PC-3 (cell line): ENCODE measurements at regions not wholly inside any gene's neighbourhood (a gene's known extent, or its start where the extent isn't known, plus 50 kb on each side); places are given as distances from the start of the nearest gene placed in this dataset.

Experiments used
- ATAC-seq: fragments of 200-7000 bp; cut with Tn5 transposase; 2 replicates; pipeline ENCODE4 v1.9.1; 2020; ENCODE audit warnings: mild to moderate bottlenecking, moderate library complexity
- BruUV-seq: library from RNA; stranded (reverse); fragments of 400-500 nt; replicated peaks from 2 replicates; lab custom pipeline; 2021; lab: Mats Ljungman, UMichigan
- CTCF ChIA-PET: fragments of 300-600 bp; sonication (Branson Sonifier 250); formaldehyde crosslinking; loops from one replicate; lab custom pipeline; 2022; ENCODE audit warnings: antibody characterized with exemption; lab: Charles Lee
- POLR2A ChIA-PET: fragments of 300-600 bp; sonication (Branson Sonifier 250); formaldehyde crosslinking; loops from one replicate; lab custom pipeline; 2022; ENCODE audit warnings: antibody characterized with exemption; ENCODE audit not compliant: unreplicated experiment; lab: Charles Lee
- DNase-seq: peaks from one replicate; pipeline ENCODE4 v3.0.0-alpha.2; 2015
- H2AFZ ChIP-seq: fragments of 300-600 bp; sonication (generic); 2 replicates; pipeline ENCODE4 v1.6.0; 2016; ENCODE audit warnings: antibody characterized with exemption, low read length
- H3F3A ChIP-seq: fragments of 300-600 bp; sonication (generic); one replicate; pipeline ENCODE4 v1.6.0; 2017; ENCODE audit warnings: antibody characterized with exemption, low read length, control low read depth, mild to moderate bottlenecking; ENCODE audit not compliant: unreplicated experiment
- H3K27ac ChIP-seq: fragments of 300-600 bp; sonication (generic); 2 replicates; pipeline ENCODE4 v1.5.1; 2016; ENCODE audit warnings: mild to moderate bottlenecking, low read length
- H3K27me3 ChIP-seq: fragments of 300-600 bp; sonication (generic); 2 replicates; pipeline ENCODE4 v1.6.1; 2016; ENCODE audit warnings: low read length, mixed read lengths
- H3K36me3 ChIP-seq: fragments of 300-600 bp; sonication (generic); 2 replicates; pipeline ENCODE4 v1.6.1; 2016; ENCODE audit warnings: low read depth, mixed run types, low read length, mixed read lengths
- H3K4me1 ChIP-seq: fragments of 300-600 bp; sonication (generic); 2 replicates; pipeline ENCODE4 v1.5.1; 2016; ENCODE audit warnings: low read length; ENCODE audit not compliant: insufficient read depth
- H3K4me2 ChIP-seq: fragments of 300-600 bp; sonication (generic); 2 replicates; pipeline ENCODE4 v1.6.0; 2016; ENCODE audit warnings: low read length
- H3K4me3 ChIP-seq: fragments of 300-600 bp; sonication (generic); 2 replicates; pipeline ENCODE4 v1.5.1; 2016; ENCODE audit warnings: mild to moderate bottlenecking, low read length, mixed read lengths
- H3K79me2 ChIP-seq: fragments of 300-600 bp; sonication (generic); 2 replicates; pipeline ENCODE4 v1.6.1; 2017; ENCODE audit warnings: low read length, mixed read lengths
- H3K9ac ChIP-seq: fragments of 300-600 bp; sonication (generic); 2 replicates; pipeline ENCODE4 v1.6.0; 2016; ENCODE audit warnings: mild to moderate bottlenecking, low read length
- H3K9me2 ChIP-seq: fragments of 300-600 bp; sonication (generic); replicated peaks from 2 replicates; pipeline ENCODE4 v1.6.1; 2016; ENCODE audit warnings: mixed run types, low read length, mixed read lengths
- H3K9me3 ChIP-seq: fragments of 300-600 bp; sonication (generic); 2 replicates; pipeline ENCODE4 v1.6.1; 2016; ENCODE audit warnings: low read length, mixed read lengths
- H4K20me1 ChIP-seq: fragments of 300-600 bp; sonication (generic); 2 replicates; pipeline ENCODE4 v1.6.1; 2016; ENCODE audit warnings: low read length, mixed read lengths
- CTCF ChIP-seq: fragments of 300-600 bp; sonication (generic); conservative IDR thresholded peaks from 2 replicates; pipeline ENCODE4 v1.5.1; 2017; ENCODE audit warnings: antibody characterized with exemption, low read depth, mild to moderate bottlenecking, low read length
- EZH2 ChIP-seq: fragments of 300-600 bp; sonication (generic); IDR thresholded peaks from one replicate; pipeline ENCODE4 v1.6.1; 2017; ENCODE audit warnings: antibody characterized with exemption, mild to moderate bottlenecking, low read length; ENCODE audit not compliant: unreplicated experiment
- EZH2phosphoT487 ChIP-seq: fragments of 300-600 bp; sonication (generic); IDR thresholded peaks from 2 replicates; pipeline ENCODE4 v1.6.1; 2018; ENCODE audit warnings: mild to moderate bottlenecking, antibody characterized with exemption, low read length, borderline replicate concordance
- intact Hi-C: fragments of 100-400 bp; cut with micrococcal nuclease; formaldehyde crosslinking; loops from 2 replicates; pipeline ENCODE4 v1.9.0; 2023

GRCh38 chr17:34006126-34006525 lies 249.0 kb upstream of the CCL2 start:
- no peaks in the 10 kb centered on the region for H4K20me1 ChIP-seq
- H3K27ac ChIP-seq: no peak overlapping the region
- H3K27me3 ChIP-seq: no peaks in the 10 kb centered on the region
- no peak overlapping the region for H3K4me3 ChIP-seq
- no peak for TF ChIP-seq EZH2phosphoT487
- no peak for TF ChIP-seq CTCF
- no peak for TF ChIP-seq EZH2
- H3K4me1 ChIP-seq: no peaks in the 10 kb centered on the region
- no peaks in the 10 kb centered on the region for H3F3A ChIP-seq
- H3K9ac ChIP-seq: no peak overlapping the region
- DNase-seq (no peak), ATAC-seq (no peak)
- POLR2A ChIA-PET: no interaction called here
- H3K9me3 ChIP-seq: no peaks in the 10 kb centered on the region
- no peak overlapping the region for H2AFZ ChIP-seq
- no TSS peak for BruUV-seq
- H3K79me2 ChIP-seq: no peaks in the 10 kb centered on the region
- intact Hi-C loops: no loop called here
- CTCF ChIA-PET: no interaction called here
- H3K4me2 ChIP-seq: no peak overlapping the region
- H3K36me3 ChIP-seq: no peaks in the 10 kb centered on the region
- no peaks in the 10 kb centered on the region for H3K9me2 ChIP-seq

GRCh38 chr17:34008125-34008524 lies 247.0 kb upstream of the CCL2 start:
- H3K27me3 ChIP-seq: no peaks in the 10 kb centered on the region
- no TSS peak for BruUV-seq
- TF ChIP-seq EZH2: no peak
- no peak for TF ChIP-seq EZH2phosphoT487
- no peaks in the 10 kb centered on the region for H3F3A ChIP-seq
- H3K4me1 ChIP-seq: no peaks in the 10 kb centered on the region
- no peaks in the 10 kb centered on the region for H3K79me2 ChIP-seq
- no peaks in the 10 kb centered on the region for H3K9me2 ChIP-seq
- ChIA-PET CTCF (no interaction called here), POLR2A (no interaction called here)
- intact Hi-C loops: no loop called here
- H3K36me3 ChIP-seq: no peaks in the 10 kb centered on the region
- H3K4me2 ChIP-seq: no peak overlapping the region
- no peak overlapping the region for H3K9ac ChIP-seq
- ATAC-seq (no peak), DNase-seq (no peak)
- H2AFZ ChIP-seq: no peak overlapping the region
- no peak overlapping the region for H3K27ac ChIP-seq
- H3K4me3 ChIP-seq: no peak overlapping the region
- H3K9me3 ChIP-seq: no peaks in the 10 kb centered on the region
- H4K20me1 ChIP-seq: no peaks in the 10 kb centered on the region

- ATAC-seq: no peak
- Histone ChIP-seq H4K20me1 (no peaks in the 10 kb centered on the region), H3K9ac (no peak overlapping the region), H3K36me3 (no peaks in the 10 kb centered on the region), H3K9me3 (no peaks in the 10 kb centered on the region), H3K9me2 (no peaks in the 10 kb centered on the region), H3F3A (no peaks in the 10 kb centered on the region), H3K27ac (no peak overlapping the region), H3K4me1 (no peaks in the 10 kb centered on the region), H3K4me2 (no peak overlapping the region), H3K79me2 (no peaks in the 10 kb centered on the region), H3K4me3 (no peak overlapping the region), H2AFZ (no peak overlapping the region), H3K27me3 (no peaks in the 10 kb centered on the region)
- ChIA-PET CTCF (no interaction called here), POLR2A (no interaction called here)
- no TSS peak for BruUV-seq
- TF ChIP-seq EZH2 (no peak), CTCF (no peak), EZH2phosphoT487 (no peak)
- DNase-seq: no peak
- intact Hi-C loops: no loop called here
These were observed 245.2 kb upstream of the CCL2 start for GRCh38 chr17:34009912-34010311.
